Keratinocyte (primary cell): ENCODE measurements at regions not wholly inside any gene's neighbourhood (a gene's known extent, or its start where the extent isn't known, plus 50 kb on each side); places are given as distances from the start of the nearest gene placed in this dataset.

ENCODE experiments used
- DNase-seq: peaks from one replicate; pipeline ENCODE4 v3.0.0-alpha.2; 2011; ENCODE audit warnings: low read depth, missing footprints, low spot score
- FAIRE-seq: peaks from 2 replicates; lab custom pipeline; 2011; peaks lifted over from hg19 to GRCh38; lab: Jason Lieb, UNC
- H2AFZ ChIP-seq: 2 replicates; pipeline ENCODE4 v1.6.0; 2012; ENCODE audit warnings: low read length, control low read depth, inconsistent platforms; ENCODE audit not compliant: control insufficient read depth
- H3K27ac ChIP-seq: 2 replicates; pipeline ENCODE4 v1.5.1; 2011; ENCODE audit warnings: low read length; ENCODE audit not compliant: control insufficient read depth, insufficient read depth
- H3K27me3 ChIP-seq: 3 replicates; pipeline ENCODE4 v1.6.0; 2011; ENCODE audit warnings: low read length; ENCODE audit not compliant: control insufficient read depth, insufficient read depth; ENCODE audit errors: extremely low read depth
- H3K36me3 ChIP-seq, 2 experiments: 2 replicates in 1 of 2; 3 replicates in 1 of 2; pipeline ENCODE4 v1.5.1; 2011; ENCODE audit warnings: low read length in 2 of 2, mild to moderate bottlenecking in 1 of 2; ENCODE audit not compliant: control insufficient read depth in 2 of 2, insufficient read depth in 2 of 2; ENCODE audit errors: extremely low read depth in 1 of 2
- H3K4me1 ChIP-seq: 3 replicates; pipeline ENCODE4 v1.5.1; 2011; ENCODE audit warnings: low read length; ENCODE audit not compliant: control insufficient read depth, insufficient read depth; ENCODE audit errors: extremely low read depth
- H3K4me2 ChIP-seq: 3 replicates; pipeline ENCODE4 v1.6.0; 2011; ENCODE audit warnings: low read depth, low read length; ENCODE audit not compliant: control insufficient read depth, insufficient read depth; ENCODE audit errors: extremely low read depth
- H3K4me3 ChIP-seq, 3 experiments: fragments of 200-600 bp in 1 of 3; sonication (generic) in 1 of 3; 2 replicates in 2 of 3; 3 replicates in 1 of 3; pipeline ENCODE4 v1.5.1; 2011 to 2016; ENCODE audit warnings: low read length in 3 of 3, mild to moderate bottlenecking in 3 of 3, control low read depth in 2 of 3, inconsistent platforms in 1 of 3, low read depth in 1 of 3, mixed read lengths in 1 of 3, mixed run types in 1 of 3, moderate library complexity in 1 of 3; ENCODE audit not compliant: control insufficient read depth in 2 of 3, insufficient read depth in 2 of 3; ENCODE audit errors: extremely low read depth in 1 of 3
- H3K79me2 ChIP-seq: 2 replicates; pipeline ENCODE4 v1.6.0; 2012; ENCODE audit warnings: low read length; ENCODE audit not compliant: control insufficient read depth, insufficient read depth
- H3K9ac ChIP-seq: 3 replicates; pipeline ENCODE4 v1.6.0; 2011; ENCODE audit warnings: low read length; ENCODE audit not compliant: control insufficient read depth, insufficient read depth; ENCODE audit errors: extremely low read depth
- H3K9me1 ChIP-seq: 3 replicates; pipeline ENCODE4 v1.6.0; 2011; ENCODE audit warnings: low read length; ENCODE audit not compliant: control insufficient read depth, insufficient read depth; ENCODE audit errors: extremely low read depth
- H3K9me3 ChIP-seq: 2 replicates; pipeline ENCODE4 v1.5.1; 2012; ENCODE audit warnings: low read depth, low read length; ENCODE audit not compliant: control insufficient read depth
- H4K20me1 ChIP-seq: 3 replicates; pipeline ENCODE4 v1.6.0; 2011; ENCODE audit warnings: low read length; ENCODE audit not compliant: control insufficient read depth, insufficient read depth; ENCODE audit errors: extremely low read depth
- CTCF ChIP-seq, 3 experiments: IDR thresholded peaks in 1 of 3; conservative IDR thresholded peaks in 1 of 3; optimal IDR thresholded peaks in 1 of 3; 2 replicates in 2 of 3; 3 replicates in 1 of 3; pipeline versions ENCODE3 to v1.5.1; 2011; ENCODE audit warnings: low read length in 3 of 3, mild to moderate bottlenecking in 3 of 3, moderate library complexity in 2 of 3, control low read depth in 1 of 3, inconsistent platforms in 1 of 3; ENCODE audit not compliant: insufficient read depth in 2 of 3; ENCODE audit errors: extremely low read depth in 1 of 3
- EZH2 ChIP-seq: IDR thresholded peaks from one replicate; pipeline ENCODE4 v1.6.1; 2012; ENCODE audit warnings: inconsistent platforms, mild to moderate bottlenecking, low read length, moderate library complexity
- dilution Hi-C: fragments of 300-500 bp; cut with MboI; formaldehyde crosslinking; loops from one replicate; pipeline ENCODE4 v1.7.0; 2020; ENCODE audit warnings: low sequenced_read_pairs; ENCODE audit not compliant: extremely low pct_ligation_motif_present

- no peak for DNase-seq
- no peaks in the 10 kb centered on the region for H4K20me1 ChIP-seq
- H3K4me2 ChIP-seq: no peak overlapping the region
- H3K27ac ChIP-seq: no peak overlapping the region
- dilution Hi-C loops: no loop called here
- H3K9ac ChIP-seq: no peak overlapping the region
- no peaks in the 10 kb centered on the region for H3K36me3 ChIP-seq
- H3K4me3 ChIP-seq: no peak overlapping the region
- no peak overlapping the region for H2AFZ ChIP-seq
- H3K4me1 ChIP-seq: no peaks in the 10 kb centered on the region
- TF ChIP-seq EZH2: no peak
- TF ChIP-seq CTCF (optimal IDR thresholded peaks at IDR 0.05 in 1 of 3, IDR thresholded peaks at IDR 0.05 in 1 of 3, conservative IDR thresholded peaks at IDR 0.05 in 1 of 3; ENCODE audit: extremely low read depth in 1 of 3, insufficient read depth in 2 of 3, low read length in 3 of 3): no peak
- no peaks in the 10 kb centered on the region for H3K9me3 ChIP-seq
- H3K79me2 ChIP-seq: no peaks in the 10 kb centered on the region
- H3K27me3 ChIP-seq: no peaks in the 10 kb centered on the region
- no peak for FAIRE-seq
- no peaks in the 10 kb centered on the region for H3K9me1 ChIP-seq
Observed at GRCh38 chr4:115334736-115335411, 221.5 kb upstream of the NDST4 start.

- Histone ChIP-seq H3K9me1 (no peaks in the 10 kb centered on the region), H3K4me2 (no peak overlapping the region), H4K20me1 (no peaks in the 10 kb centered on the region), H3K79me2 (no peaks in the 10 kb centered on the region), H3K4me3 (no peak overlapping the region), H3K9me3 (no peaks in the 10 kb centered on the region), H2AFZ (no peak overlapping the region), H3K4me1 (no peaks in the 10 kb centered on the region), H3K9ac (no peak overlapping the region), H3K27ac (no peak overlapping the region), H3K27me3 (no peaks in the 10 kb centered on the region), H3K36me3 (no peaks in the 10 kb centered on the region)
- FAIRE-seq (no peak), DNase-seq (no peak)
- dilution Hi-C loops: no loop called here
- TF ChIP-seq EZH2 (no peak), CTCF (optimal IDR thresholded peaks at IDR 0.05 in 1 of 3, IDR thresholded peaks at IDR 0.05 in 1 of 3, conservative IDR thresholded peaks at IDR 0.05 in 1 of 3; ENCODE audit: extremely low read depth in 1 of 3, insufficient read depth in 2 of 3, low read length in 3 of 3) (no peak)
Observed at GRCh38 chr4:115332078-115332477, 218.7 kb upstream of the NDST4 start.
